ENCODE measurements at regions not wholly inside any gene's neighbourhood (a gene's known extent, or its start where the extent isn't known, plus 50 kb on each side); places are given as distances from the start of the nearest gene placed in this dataset.

- TF ChIP-seq POLR2A (IDR thresholded peaks at IDR 0.05) (no peak), CTCF (IDR thresholded peaks at IDR 0.05) (no peak)
Observed at GRCh38 chr6:134784336-134784735, 165.6 kb downstream of the ALDH8A1 start.

Measured in right lobe of liver (tissue), 4 donors.